ENCODE measurements at regions not wholly inside any gene's neighbourhood (a gene's known extent, or its start where the extent isn't known, plus 50 kb on each side); places are given as distances from the start of the nearest gene placed in this dataset.

- H3K27ac ChIP-seq = no peak overlapping the region
- no peaks in the 10 kb centered on the region for H3K36me3 ChIP-seq
- intact Hi-C loops (cut with DNase I) = loop anchor here (10.0 kb wide), 2 partner anchors 158 to 222 kb away; no protein-coding TSS in a partner anchor
- no peaks in the 10 kb centered on the region for H3K9me3 ChIP-seq
- no peak overlapping the region for H3K4me3 ChIP-seq
- H3K4me1 ChIP-seq = peaks cover 0 to 10% (median 1%) of the 10 kb centered on the region in 4 donors
- TF ChIP-seq CTCF (IDR thresholded peaks at IDR 0.05) (no peak), POLR2AphosphoS5 (IDR thresholded peaks at IDR 0.05) (no peak), EP300 (IDR thresholded peaks at IDR 0.05) (no peak), POLR2A (IDR thresholded peaks at IDR 0.05) (no peak)
- H3K27me3 ChIP-seq = no peaks in the 10 kb centered on the region
- DNase-seq = no peak
- 50 to 88% methylated on average over 3 of the region's 3 CpGs for WGBS, 2 donors
These were observed 227.1 kb downstream of the MID1 start for GRCh38 chrX:10393241-10393640.

GRCh38 chrX:10393899-10394298 is 226.5 kb downstream of the MID1 start:
- DNase-seq = no peak
- Histone ChIP-seq H3K36me3 (no peaks in the 10 kb centered on the region), H3K4me3 (no peak overlapping the region), H3K9me3 (no peaks in the 10 kb centered on the region), H3K27ac (no peak overlapping the region), H3K27me3 (no peaks in the 10 kb centered on the region), H3K4me1 (peaks cover 0 to 4% (median 1%) of the 10 kb centered on the region in 4 donors)
- TF ChIP-seq POLR2AphosphoS5 (IDR thresholded peaks at IDR 0.05) = no peak
- TF ChIP-seq POLR2A (IDR thresholded peaks at IDR 0.05) = no peak
- no peak for TF ChIP-seq CTCF (IDR thresholded peaks at IDR 0.05)
- TF ChIP-seq EP300 (IDR thresholded peaks at IDR 0.05) = no peak
- WGBS, 2 donors = 52 to 84% methylated on average over 6 of the region's 6 CpGs
- intact Hi-C loops (cut with DNase I) = loop anchor here (10.0 kb wide), 2 partner anchors 159 to 221 kb away; no protein-coding TSS in a partner anchor

- Histone ChIP-seq H3K4me1 (peaks cover 0 to 4% (median 0%) of the 10 kb centered on the region in 4 donors), H3K27me3 (no peaks in the 10 kb centered on the region), H3K36me3 (no peaks in the 10 kb centered on the region), H3K27ac (no peak overlapping the region), H3K4me3 (no peak overlapping the region), H3K9me3 (no peaks in the 10 kb centered on the region)
- intact Hi-C loops (cut with DNase I) = loop anchor here (10.0 kb wide), 2 partner anchors 160 to 220 kb away; no protein-coding TSS in a partner anchor
- TF ChIP-seq POLR2A (IDR thresholded peaks at IDR 0.05) (no peak), POLR2AphosphoS5 (IDR thresholded peaks at IDR 0.05) (no peak), EP300 (IDR thresholded peaks at IDR 0.05) (no peak), CTCF (IDR thresholded peaks at IDR 0.05) (no peak)
- 33 to 54% methylated on average over 3 of the region's 3 CpGs for WGBS, 2 donors
- DNase-seq = no peak
These were observed 225.2 kb downstream of the MID1 start for GRCh38 chrX:10395179-10395578.

Data from sigmoid colon (tissue), 6 donors.